Stimulated activated CD8-positive, alpha-beta memory T cell treated with anti-CD3 and anti-CD28 coated beads, Interleukin-15, amount 100 ng/mL, for 1 hour (primary cell): ENCODE measurements at regions not wholly inside any gene's neighbourhood (a gene's known extent, or its start where the extent isn't known, plus 50 kb on each side); places are given as distances from the start of the nearest gene placed in this dataset.

Source experiments
- DNase-seq: peaks from one replicate; pipeline ENCODE4 v3.0.0-alpha.2; 2020; ENCODE audit warnings: low read depth

DNA sequence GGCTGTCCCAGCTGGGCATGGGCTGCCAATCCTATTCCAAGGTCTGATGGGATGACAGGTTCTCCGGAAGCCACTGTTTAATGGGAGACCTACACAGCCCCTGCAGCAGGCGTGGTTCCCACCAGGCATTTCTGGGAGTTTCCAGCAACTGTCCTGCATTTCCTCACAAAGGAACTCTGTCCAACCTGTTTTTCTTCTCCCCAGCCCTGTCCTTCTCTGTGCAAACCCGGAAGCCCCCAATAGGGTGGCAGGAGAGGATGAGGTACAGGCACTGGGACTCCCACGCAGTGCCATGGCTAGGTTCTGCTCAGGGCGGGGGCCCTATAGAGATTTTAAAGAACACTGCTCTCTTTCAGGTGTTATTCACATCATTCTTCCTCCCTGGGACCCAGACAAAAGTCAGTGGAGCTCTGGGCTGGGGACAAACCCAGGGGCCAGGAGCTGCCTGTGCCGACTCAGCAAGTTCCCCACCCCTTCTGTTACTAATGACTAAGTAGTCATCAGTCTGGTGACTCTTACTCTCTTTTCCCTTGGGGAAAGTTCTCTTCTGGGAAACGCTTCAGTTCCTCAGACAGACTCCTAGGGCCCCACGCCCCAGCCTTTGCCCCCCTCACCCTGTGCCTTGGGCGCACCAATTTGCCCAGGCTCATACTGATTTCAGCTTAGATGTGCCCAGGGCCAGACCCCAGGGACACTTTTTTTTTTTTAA is 97.7 kb downstream of the CD47 start:
- DNase-seq, result no peak

DNA sequence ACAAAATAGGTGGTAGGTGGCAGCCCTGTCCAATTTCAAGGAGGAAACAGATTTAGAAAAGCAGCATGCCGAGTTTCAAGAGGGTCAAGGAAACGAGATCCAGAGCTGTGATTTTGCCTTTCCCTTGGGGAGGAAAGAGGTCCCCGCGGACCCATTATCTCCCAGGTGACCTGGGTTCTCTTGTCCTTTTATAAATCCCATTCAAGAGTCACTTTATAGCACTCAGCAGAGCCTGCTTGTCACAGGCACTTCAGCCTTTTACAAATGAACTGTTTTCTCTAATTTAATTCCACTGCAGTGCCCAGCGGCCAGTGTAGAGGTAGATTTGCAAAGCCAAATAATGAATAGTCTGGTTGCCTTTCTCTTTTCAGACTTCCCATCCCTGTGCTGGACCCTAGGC is 99.9 kb downstream of the CD47 start:
- no peak for DNase-seq

DNA sequence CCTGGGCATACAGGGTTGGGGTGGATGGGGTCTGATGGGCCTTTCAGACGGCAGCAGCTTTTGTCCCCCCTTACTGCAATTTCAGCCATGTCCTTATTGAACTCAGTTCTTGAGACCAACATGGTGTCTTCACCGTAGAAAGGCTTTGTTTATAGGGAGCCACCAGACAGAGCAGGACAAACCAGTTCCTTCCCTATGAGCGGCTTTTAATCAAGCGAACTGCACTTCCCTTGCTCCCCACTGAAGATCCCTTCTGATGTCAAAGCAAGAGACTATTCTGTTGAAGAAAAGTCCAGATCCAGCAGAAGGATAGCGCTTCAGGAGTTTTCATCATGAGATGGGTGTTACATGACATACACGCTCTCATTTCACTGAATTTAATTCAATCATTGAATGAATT is 100.4 kb downstream of the CD47 start:
- no peak for DNase-seq

DNA sequence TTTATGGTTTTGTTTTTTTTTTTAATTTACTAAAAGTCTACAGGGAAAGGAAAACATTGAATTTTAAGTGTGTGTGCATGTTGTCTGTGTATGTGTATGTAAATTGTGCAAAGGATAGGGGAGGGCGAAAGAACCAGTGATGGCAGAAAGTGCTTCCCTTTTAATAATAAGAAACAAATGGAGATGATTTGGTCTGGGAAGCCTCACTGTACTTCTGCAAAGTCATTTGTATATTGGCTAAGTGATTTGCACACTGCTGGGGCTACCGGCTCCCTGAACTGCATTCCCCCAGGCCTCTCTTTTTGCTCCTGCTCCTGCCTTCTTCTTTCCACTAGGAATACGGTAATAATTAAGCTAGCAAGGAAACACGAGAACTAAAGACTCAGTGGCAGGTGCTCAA is 101.2 kb downstream of the CD47 start:
- no peak for DNase-seq

DNA sequence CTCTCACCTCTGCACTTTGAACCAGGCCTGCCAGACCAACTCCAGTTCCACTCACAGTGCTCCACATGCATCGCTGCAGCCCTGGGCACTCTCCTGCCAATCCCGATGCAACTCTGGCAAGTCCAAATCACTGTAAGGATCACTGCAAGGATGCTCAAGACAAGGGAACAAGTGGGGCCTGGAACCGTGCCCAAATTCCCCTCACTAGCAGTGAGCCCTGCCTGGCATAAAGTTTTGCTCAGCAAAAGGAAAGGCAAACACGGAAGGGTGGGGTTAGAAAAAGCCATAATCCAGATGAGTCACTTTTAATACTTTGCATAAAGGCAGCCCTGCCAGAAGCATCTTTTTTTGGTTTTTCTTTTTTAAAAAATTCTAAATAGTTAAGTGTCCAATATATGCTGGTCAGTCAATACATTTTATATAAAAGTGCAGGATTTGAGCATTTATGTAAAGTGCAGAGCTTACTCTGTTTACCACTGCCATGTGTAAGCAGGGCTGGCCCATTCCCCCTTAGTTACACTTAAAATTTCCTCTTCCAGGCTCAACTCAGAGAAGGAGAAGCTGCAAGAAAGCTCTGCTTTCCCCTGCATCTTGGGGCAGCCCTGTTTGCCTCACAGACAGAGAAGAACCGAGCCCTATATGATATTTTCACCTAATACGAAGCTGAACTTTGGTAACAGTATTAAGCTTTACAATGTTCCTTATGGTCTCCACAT is 102.2 kb downstream of the CD47 start:
- DNase-seq, result no peak

DNA sequence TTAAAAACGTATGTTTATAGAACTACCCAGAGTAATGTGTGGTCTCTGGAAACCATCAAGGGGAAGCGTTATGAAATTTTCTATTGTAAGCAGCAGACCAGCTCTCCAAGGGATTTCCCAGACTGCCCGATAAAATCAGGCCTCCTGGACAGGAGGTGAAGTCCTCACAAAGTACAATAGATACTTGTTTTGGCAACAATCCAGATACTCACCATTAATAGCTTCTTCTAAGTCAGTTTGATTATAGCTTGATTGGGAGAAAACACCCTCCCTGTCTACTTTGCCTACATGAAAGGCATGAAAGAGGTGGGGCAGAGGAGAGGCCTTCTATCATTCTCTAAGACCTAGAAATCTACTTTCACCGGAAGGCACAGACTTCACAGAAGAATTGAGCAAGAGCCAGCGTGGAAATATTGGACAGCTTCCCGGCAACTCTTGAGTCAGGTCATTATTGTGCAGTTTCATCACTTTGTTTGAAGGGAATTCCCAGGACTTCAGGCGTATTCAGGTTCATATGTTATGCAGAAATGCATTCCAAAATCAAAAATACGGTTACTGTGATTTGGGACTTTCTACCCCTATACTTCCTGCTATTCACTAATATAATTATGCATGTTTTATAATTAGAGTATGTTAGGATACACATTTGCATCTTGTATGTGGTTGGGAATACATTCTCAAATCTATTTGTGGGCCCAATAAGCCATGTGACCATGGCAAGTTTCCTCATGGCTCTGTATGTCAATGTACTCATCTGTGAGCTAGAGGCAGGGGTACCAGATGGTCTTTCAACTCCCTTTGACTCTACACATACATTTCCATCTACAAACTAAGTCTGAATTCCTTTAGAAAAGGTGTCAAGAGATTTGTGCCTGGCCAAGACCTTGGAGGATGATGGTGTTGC is 103.5 kb downstream of the CD47 start:
- no peak for DNase-seq

DNA sequence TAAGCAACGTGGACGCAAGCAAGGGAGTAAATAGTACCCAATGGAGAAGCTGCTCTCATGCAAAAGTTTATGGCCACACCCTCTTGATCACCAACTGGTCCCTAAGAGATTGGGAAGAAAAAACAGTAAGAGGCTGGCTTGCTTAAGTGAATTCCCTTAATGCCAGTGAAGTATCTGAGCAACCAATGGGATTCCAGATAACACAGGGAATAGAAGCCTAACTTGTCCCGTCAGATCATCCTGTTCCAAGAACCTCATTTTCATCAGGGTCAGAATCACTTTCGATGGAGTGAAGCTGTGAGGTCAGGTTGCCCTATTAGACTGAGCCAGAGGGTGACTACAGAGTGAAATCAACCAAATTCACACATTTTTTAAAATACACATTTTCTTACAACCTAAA is 104.3 kb downstream of the CD47 start:
- DNase-seq, result no peak

DNA sequence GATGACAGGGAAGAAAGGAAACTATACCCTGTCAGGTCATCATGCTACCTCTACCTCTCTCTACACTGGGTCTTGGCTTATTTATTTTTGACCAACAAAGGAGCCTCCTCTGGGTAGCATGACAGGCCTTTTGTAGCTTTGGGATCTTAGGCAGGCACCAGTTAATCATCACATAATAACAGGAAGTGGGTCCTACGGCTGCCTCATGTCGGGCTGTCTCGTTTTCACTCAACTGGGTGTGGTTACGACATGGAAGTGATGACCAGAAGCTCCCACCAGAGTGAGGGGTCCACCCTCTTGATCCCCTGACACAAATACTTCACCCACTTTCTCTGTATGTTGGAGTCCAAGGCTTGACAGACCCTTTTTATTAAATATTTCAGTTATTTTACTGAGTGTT is 105.3 kb downstream of the CD47 start:
- DNase-seq, result no peak

DNA sequence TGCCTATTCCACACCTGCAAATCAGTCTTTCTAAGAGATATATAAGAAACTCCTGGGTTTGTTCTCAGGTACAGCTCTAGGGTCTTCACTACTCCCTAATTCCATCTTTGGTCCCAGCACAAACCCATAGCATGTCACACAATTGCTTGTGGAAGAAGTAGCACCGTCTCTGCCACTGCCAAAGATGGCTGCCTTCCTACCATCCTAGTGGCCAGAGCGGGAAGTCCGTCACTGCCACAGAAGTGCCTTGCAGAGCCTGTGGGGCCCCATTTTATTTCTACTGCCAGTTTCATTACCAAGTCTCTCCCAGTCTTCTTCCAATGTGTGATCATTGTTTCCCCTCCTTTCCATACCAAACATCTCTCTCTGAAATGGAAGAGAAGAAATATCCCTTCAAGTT is 107.6 kb downstream of the CD47 start:
- DNase-seq, result no peak

DNA sequence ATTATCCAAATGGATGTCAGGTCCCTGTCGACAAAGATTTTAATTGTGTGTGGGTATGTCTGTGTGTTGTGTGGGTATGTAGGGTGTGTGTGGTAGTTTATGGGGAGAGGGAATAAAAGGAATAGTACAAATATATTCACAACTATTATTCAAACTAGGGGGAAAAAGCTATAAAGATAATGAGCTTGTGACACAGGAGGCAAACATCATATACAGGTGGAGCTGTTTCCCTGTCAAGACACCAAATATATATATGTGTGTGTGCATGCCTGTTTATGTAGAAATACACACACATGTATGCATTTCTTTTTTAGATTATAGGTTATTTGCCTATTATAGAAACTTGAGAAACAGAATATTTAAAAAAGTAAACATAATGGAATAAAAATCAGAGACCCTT is 108.7 kb downstream of the CD47 start:
- DNase-seq, result no peak

DNA sequence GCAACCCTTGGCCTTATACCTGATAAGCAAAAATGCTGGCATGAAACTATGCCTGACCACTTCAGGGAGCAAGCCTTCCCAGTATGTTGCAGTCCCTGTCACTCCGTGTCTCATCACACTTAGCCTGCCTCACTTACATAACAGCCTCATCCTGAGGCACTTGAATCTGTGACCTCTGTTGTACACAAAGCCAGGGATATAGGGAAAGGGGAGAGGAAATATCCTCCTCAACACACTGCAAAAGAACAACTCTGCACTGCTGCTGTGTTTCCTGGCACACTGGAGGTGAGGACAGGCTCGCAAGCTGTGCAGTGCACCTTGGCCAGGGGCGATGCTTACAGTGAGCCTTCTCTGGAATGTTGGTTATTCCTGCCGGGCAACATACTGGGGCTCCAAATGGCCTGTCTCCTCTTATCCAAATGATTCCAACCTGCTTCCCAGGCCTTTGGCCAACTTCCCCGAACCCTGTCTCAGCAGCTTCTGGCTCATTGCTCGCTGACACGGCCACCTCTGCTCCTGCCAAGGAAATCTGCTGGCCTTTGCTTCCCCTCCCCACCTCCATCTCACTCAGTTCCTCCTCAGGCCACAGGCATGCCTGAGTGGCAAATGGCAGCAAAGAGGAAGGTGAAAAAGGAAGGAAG is 109.2 kb downstream of the CD47 start:
- no peak for DNase-seq

DNA sequence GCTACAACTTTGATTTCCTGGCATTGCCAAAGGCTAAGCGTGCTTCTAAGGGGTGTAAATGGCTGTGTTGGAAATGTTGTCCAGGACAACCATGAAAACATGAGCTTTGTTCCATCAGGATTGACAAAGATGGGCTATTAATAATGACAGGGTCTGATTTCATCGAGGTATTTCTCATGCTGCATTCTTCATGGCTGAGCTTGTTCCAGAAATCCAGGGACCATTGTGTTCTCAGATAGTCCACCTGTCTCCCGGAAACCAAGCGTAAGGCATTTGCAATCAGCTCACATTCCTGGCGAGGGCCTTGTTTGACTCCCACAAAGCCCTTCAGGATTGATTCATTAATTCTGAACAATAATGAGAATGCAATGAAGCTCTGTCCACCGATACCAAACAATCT is 111.3 kb downstream of the CD47 start:
- no peak for DNase-seq

DNA sequence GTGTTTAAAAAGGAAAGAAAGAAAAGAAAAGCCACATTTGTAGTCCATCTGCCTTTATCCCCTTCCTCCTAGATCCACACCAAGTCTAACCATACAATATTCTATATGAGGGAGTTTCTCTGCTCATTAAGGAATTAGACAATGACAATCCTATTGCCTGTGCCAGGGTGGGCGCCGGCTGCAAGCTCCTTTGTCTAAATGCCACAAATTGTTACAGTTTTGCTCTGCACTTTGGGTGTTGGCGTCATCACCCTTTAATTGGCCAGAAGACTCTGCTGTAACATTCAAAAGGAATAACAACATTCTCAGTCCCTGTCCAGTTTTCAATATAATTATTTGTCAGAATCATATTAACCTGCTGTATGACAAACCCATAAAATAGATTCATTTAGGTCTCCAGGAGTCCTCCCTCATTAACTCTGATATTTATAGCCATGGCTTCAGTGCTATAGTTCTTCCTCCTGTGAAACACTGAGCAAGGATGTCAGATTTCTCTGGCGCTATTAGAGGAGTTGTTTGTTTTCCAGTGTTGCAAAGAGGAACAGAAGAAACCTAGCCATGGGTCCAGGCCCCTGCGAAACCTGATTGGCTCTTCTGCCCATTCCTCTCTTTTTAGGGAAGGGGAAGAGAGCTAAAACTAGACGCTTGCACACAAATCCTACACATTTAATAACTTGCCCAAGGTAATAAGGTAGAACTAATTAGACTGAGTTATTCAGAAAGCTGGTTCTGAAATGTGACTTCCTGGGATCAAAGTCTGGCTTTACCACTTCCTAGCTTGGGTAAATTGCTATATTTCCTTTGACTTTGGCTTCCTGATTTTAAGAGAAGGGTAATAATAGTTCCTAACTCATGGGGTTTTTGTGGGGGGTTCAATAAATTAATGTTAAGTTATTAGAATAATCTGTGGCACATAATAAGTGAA is 112.4 kb downstream of the CD47 start:
- DNase-seq, result no peak

DNA sequence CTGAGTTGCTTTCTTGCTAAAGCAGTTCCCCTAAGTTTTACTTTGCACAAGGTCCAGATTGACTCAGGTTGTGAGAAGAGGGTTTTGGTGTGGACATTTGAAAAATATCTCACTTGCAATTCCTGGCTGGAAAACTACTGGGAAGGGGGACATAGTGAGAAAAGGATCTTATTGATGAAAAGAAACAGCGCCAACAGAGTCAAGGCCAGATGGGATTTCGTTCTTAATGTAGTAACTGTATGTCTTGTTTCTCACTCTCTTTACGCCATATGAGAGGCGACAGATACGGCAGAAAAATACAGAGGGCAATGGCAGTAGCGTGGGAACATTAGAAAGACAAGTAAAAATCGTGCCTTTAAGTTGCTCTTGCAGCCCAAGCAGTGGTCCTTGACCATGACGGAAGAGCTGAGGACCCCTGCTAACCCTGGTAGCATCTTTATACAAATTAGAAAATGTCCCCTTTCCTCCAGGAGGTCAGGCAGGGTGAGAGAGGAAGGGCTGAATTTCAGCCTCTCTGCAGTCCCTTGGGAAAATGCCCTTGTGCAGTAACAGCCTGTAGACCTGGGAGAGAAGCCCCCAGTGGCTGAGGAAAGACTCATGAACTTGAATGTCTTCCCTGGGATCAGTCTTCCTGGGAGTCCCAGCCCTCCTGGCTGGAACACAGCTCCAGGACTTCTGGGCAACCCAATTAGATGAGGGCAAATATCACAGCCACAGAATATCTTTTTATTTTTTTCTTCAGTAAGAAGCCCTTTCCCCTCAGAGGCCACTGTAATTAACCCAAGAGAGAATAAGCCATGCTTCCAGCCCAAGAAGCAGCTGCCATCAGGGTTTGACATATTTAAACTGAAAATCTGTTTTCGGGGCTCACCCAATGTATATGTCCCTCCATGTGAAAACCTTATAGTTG is 113.4 kb downstream of the CD47 start:
- DNase-seq, result no peak

DNA sequence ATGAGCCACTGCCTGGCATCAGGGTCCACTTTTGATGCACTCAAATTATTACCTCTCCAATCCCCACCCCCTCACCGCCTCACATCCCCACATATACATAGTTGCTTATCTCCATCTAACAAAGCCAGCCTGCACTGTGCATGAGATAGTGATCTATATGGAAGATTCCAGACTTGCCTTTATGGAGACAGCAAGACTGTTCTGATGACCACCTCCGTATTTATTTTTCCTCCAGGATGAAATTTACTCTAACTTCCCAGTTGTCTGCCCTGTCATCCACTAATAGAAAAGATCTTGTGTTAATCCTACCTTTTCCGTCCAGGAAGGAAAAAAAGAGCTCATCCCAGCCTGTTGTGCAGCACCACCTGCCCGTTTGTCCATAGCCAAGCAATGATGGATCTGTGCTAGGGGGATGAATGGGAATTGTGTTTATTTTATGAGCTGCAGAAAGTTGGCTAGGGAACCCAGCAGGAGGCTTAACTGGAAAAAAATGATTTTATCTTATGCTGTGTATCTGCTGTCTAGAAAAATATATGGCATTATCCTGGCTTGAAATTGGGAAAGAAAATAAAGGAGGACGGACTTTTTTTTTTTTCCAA is 114.5 kb downstream of the CD47 start:
- no peak for DNase-seq

DNA sequence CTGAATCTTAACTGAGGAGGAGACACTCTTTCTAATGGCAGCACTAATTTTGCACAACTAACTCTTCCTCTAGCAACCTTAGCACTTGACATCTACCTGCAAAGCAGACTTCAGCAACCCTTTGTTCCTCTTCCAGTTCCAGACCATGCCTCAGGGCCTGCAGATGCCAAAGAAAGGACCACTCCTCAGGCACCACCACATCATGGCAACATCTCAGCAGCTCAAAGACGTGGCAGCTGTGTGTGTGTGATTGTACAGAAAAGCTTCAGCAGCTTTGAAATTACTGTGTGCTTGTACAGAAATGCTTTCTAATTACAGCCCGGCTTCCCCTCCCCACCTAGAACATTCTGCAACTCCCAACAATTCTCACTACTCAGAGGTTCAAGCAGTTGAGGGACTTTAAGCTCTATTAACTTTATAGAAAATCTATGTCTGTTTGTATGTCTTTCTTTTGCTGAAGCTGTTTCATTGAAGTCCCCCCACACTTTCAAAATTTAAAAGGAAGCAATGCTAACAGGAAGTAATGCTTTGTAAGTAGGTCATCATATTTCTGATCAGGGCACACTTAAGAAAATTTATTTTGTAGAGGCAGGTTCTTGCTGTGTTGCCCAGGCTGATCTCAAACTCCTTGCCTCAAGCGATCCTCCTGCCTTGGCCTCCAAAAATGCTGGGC is 115.2 kb downstream of the CD47 start:
- no peak for DNase-seq

DNA sequence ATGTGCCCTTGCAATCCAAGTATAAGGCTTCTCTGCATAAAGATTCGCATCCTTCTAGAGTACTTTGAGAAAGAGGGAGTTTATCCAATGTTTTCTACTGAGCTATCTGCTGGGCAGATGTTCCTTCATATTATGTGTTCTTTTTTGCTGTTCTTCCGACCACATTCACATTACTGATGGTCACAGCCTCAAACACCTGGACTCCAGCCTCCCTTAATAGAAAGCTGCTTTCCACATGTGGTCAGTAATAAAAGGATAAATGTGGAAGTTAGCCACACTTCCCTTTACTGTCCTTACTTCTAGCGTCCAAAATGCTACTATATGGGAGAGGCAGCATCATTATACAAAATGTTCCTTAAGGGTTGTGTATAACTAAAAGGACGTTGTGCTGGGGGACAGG is 116.9 kb downstream of the CD47 start:
- DNase-seq, result no peak

DNA sequence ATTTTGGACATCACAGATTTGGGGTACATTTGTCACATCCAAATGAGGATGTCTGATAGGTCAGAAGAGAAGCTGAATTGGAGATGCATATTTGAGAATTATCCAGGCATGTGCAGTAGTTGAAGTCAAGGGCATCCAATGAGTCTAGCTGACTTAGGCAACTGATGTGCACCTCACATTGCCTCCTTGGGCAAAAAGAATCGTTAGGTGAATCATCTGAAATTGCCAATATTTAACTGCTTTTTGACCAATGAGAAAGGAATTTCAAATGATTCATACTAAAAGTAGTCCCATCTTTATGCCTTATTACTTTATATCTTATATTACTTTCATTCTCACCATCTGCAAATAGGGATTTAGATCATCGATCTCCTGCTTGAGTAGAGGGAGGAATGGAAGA is 117.7 kb downstream of the CD47 start:
- DNase-seq, result no peak

DNA sequence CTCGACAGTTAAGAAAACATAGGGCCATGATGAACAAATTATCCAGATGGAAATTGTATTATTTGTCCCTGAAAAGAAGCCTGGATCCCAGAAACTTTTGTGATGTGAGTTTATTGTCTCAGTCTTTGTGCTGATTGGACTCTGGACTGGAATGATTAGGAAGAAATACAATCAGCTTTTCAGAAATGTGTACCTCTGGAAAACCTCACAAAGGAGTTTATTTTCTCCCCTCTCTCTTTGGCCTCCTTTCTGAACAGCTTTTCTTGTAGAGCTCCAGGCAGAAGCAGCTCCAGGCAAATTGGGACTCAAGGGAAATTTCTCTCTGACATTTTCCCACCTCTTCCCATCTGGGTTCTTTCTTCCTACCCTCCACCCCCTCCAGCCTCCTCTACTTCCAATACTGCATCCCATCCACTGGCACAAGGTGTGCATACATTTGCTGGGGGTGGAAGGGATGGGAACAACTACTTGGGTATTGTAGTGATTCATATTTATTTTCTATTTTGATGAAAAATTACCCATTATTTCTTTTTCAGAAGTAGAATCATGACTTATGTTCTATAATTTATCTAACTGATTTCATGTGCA is 119.7 kb downstream of the CD47 start:
- DNase-seq, result no peak
